ENCODE measurements at regions not wholly inside any gene's neighbourhood (a gene's known extent, or its start where the extent isn't known, plus 50 kb on each side); places are given as distances from the start of the nearest gene placed in this dataset.

DNA sequence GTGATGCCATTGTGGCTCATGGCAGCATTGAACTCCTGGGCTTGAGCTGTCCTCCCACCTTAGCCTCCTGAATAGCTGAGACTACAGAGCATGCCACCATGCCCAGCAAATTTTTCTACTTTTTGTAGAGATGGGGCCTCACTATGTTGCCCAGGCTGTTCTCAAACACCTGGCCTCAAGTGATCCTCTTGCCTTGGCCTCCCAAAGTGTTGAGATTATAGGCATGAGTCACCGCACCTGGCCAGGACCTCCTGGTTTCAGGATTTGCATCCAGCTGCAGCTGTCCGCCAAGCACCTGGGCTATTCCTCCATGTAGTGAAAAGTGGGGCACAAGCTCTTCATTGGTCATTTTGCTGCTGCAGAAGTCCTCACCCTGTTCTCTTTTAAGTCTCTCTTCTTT, 58.9 kb downstream of the ZNF22 start:
- TF ChIP-seq, protein P1, sequence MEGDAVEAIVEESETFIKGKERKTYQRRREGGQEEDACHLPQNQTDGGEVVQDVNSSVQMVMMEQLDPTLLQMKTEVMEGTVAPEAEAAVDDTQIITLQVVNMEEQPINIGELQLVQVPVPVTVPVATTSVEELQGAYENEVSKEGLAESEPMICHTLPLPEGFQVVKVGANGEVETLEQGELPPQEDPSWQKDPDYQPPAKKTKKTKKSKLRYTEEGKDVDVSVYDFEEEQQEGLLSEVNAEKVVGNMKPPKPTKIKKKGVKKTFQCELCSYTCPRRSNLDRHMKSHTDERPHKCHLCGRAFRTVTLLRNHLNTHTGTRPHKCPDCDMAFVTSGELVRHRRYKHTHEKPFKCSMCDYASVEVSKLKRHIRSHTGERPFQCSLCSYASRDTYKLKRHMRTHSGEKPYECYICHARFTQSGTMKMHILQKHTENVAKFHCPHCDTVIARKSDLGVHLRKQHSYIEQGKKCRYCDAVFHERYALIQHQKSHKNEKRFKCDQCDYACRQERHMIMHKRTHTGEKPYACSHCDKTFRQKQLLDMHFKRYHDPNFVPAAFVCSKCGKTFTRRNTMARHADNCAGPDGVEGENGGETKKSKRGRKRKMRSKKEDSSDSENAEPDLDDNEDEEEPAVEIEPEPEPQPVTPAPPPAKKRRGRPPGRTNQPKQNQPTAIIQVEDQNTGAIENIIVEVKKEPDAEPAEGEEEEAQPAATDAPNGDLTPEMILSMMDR (IDR thresholded peaks at IDR 0.05) = no peak
- no peak for TF ChIP-seq POLR2A (IDR thresholded peaks at IDR 0.05)

Data from vagina (tissue), 2 donors.